ENCODE measurements at regions not wholly inside any gene's neighbourhood (a gene's known extent, or its start where the extent isn't known, plus 50 kb on each side); places are given as distances from the start of the nearest gene placed in this dataset.

DNA sequence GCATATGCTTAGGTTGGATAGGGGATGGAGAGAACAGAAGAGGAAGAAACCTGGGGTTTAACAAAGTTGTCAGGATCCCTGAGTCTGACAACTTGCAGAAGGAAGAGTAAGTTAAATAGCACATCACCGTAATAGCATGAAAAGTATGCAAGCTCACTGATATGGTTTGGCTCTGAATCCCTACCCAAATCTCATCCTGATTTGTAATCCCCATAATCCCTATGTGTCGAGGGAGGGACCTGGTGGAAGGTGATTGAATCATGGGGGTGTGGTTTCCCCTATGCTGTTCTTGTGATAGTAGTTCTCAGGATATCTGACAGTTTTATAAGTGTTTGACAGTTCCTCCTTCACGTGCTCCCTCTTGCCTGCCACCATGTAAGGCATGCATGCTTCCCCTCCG lies 193.3 kb downstream of the PSAT1 start:
- no peak for TF ChIP-seq NFRKB (IDR thresholded peaks at IDR 0.05)
- no peak for TF ChIP-seq BHLHE40 (IDR thresholded peaks at IDR 0.05; ENCODE audit: borderline replicate concordance)
- TF ChIP-seq FOXA1 (IDR thresholded peaks at IDR 0.05), result no peak
- TF ChIP-seq, protein P1, sequence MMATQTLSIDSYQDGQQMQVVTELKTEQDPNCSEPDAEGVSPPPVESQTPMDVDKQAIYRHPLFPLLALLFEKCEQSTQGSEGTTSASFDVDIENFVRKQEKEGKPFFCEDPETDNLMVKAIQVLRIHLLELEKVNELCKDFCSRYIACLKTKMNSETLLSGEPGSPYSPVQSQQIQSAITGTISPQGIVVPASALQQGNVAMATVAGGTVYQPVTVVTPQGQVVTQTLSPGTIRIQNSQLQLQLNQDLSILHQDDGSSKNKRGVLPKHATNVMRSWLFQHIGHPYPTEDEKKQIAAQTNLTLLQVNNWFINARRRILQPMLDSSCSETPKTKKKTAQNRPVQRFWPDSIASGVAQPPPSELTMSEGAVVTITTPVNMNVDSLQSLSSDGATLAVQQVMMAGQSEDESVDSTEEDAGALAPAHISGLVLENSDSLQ (IDR thresholded peaks at IDR 0.05), result no peak
- TF ChIP-seq SP1 (IDR thresholded peaks at IDR 0.05), result no peak
- no peak for TF ChIP-seq ARNT (IDR thresholded peaks at IDR 0.05)
- TF ChIP-seq FOXK2 (IDR thresholded peaks at IDR 0.05), result no peak
- no peak for TF ChIP-seq LEF1 (IDR thresholded peaks at IDR 0.05; ENCODE audit: borderline replicate concordance)
- no peak for TF ChIP-seq TARDBP (IDR thresholded peaks at IDR 0.05)
- TF ChIP-seq ELF4 (IDR thresholded peaks at IDR 0.05), result no peak
- no peak for TF ChIP-seq ZNF384 (IDR thresholded peaks at IDR 0.05)
- TF ChIP-seq SUZ12 (IDR thresholded peaks at IDR 0.05), result no peak
- TF ChIP-seq L3MBTL2 (conservative IDR thresholded peaks at IDR 0.05), result no peak
- TF ChIP-seq HDGF (IDR thresholded peaks at IDR 0.05; ENCODE audit: borderline replicate concordance), result no peak
